Right lung (tissue), 2 donors: ENCODE measurements at regions not wholly inside any gene's neighbourhood (a gene's known extent, or its start where the extent isn't known, plus 50 kb on each side); places are given as distances from the start of the nearest gene placed in this dataset.
A peak's percentile ranks its signal among the peaks of the same experiment; 100 is the strongest.

ENCODE experiments used
- DNase-seq, 2 donors: peaks; one replicate each; pipeline ENCODE4 v3.0.0-alpha.2; 2013

DNA sequence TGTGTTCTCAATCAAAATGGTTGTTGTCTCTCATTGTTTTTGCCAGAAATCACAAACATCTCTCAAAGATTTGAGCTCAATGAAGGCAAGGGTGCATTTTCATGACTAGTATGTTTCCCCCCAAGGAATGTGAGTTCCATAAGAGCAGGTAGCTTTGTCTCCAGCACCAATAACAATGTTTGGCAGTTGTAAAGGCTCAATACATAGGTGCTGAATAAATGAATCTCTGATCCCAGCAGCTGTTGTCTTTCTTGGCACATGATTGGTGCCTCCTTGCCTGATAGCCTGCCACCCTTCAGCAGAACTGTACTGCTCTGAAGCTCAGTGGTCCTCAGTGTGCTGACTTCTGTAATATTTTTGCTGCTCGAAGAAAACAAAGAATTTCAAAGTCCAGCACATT is 103.1 kb upstream of the CDH11 start:
- DNase-seq, result no peak

DNA sequence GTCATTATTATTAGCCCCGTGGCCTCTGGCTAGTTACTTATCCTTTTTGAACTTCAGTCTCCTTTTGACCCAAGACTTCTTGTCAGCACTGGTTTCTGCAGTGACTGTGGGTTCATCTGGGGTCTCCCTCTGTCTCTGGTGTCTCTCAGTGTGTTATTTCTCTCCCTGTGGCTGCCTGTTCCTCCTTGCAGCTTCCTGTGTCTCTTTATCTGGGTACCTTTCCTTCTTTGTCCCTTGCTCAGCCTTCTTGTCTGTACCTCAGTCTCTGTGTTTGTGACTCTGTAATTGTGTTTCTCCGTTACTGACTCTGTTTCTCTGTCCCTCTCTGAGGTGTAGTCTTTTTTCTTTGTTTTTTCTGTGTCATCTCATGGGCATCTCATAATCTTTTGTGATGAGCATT is 102.6 kb upstream of the CDH11 start:
- DNase-seq, result no peak

DNA sequence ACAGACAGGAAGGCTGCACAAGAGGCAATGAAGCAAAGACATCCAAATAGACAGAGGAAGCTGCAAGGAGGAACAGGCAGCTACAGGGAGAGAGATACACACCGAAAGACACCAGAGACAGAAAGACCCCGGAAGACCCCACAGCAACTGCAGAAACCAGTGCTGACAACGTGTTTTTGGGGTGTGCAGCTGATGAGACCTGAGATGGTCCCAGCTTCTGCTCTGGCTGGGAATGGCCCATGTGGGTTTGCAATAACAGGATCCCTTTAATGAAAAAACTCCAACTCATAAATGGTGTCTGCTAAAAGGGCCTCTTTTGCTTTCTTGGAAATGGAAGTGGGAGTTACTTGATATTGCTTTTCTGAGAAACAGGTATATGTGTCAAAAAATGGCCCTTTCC is 101.5 kb upstream of the CDH11 start:
- DNase-seq, result no peak

DNA sequence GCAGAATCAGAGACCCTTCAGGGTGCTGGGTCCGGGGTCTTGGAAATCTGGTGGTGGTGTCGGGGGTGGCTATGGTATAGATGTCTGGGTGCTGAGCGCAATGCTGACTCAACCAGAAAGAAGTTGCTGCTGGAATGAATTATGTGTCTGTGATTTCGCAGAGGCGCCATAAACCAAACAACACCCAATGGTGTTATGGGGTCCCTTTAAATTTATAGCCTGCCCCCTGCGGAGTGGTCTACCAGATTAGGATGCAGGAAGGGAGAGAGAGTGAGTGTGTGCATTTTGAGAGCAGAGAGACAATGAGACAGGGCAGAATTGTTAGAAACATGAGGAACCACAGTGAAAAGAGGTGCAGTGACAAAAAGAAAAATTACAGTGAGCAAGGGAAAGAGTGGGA is 100.7 kb upstream of the CDH11 start:
- no peak for DNase-seq

DNA sequence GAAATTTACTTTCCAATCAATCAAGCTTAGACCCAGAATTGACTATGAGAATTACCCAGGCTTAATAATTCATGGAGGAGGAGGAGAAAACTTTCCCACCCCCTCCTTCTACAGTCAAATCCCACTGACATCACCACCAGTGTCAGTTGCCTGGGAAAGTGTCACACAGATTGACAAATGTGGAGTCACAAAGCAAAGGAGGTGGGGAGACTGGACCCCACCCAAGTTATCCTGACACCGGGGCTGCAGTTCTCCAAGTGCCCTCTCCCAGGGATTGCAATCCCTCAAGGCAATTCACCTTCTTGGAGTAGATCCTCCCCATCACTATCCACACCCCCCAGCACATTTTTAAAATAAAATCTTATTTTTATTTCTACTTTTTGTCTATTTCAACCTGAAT is 100.2 kb upstream of the CDH11 start:
- no peak for DNase-seq

DNA sequence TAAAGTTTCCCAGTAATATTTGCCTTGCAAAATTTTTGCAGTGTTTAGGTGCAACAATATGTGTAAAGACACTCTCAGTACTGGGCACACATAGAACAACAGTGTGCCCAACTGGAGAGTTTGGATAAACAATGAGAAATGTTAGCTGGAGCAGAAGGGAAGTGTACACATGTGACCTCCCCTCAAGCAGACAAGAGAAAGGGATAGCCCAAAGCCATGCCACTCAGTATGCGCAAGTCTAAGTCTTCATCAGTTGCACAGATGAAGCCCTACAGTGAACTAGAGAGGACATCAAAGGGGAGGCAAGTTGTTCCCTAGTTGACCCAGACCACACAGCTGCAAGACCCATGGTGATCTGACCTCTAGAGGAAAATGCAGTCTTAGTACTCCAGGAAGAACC is 97.9 kb upstream of the CDH11 start:
- no peak for DNase-seq

DNA sequence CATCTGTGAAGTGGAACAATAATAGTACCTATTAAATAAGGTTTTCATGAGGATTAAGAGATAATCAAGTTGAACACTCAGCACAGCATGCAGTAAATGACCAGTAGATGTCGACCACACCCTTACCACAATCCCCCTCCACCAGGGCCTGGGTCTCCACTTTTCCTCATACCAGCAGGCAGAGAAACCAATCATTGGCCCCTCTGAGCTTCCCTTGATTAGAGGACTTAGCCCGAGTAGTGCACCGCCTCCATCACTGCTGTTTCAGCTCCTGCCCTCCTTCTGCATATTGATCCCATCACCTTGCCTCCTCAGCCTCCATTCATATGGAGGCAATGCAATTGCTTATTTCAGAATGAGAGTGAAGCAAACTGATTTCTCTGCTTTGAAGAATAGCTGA is 96.5 kb upstream of the CDH11 start:
- DNase-seq, result no peak

DNA sequence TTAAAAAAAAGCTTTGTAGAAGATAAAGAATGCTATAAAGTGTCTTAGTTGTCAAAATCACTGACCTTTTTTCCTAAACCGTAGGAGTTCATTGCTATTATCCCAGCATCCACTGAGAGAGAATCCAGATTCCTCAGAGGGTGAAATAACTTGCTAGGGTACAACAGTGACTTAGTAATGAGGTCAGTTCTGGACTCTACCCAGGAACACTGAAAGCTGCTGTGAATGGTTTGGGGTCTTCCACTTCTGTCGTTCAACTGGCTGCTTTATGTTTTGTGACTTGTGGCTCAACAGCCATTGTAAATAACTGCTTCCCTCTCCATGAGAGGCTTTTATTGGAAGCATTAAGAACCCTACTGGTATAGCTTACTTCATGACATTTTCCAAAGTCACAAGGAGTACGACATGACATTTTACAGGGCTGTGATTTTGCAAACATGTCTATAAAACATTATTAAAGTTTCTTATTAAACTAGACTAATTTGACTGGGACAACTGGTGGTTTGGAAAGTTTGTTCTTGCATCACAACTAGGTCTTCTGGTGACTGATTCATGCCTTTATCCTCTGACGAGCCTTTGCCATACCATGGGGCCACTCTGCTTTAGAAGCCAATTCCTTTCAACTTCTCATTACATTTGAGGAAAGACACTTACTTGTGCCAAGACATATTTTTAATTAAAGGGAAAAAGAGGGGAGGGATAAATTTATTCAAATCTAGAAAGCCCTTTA is 92.2 kb upstream of the CDH11 start:
- no peak for DNase-seq

DNA sequence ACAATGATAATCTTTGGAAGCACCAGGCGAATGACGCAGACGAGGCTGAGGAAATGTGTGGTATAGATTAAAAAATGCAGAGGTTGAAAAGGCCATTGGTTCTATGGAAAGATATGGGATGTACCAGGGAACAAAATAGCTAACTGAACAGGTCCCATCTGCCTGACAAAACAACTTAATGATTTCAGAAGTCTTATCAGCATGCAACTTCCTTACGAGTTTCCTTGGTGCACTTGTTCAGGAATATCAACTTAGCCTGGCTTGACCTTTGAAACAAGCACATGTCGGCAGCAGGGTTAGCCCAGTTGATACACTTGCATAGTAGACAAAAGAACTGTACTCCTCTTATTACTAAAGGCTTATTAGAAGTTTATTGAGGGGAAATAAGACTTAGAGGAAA is 90.9 kb upstream of the CDH11 start:
- DNase-seq, result no peak

DNA sequence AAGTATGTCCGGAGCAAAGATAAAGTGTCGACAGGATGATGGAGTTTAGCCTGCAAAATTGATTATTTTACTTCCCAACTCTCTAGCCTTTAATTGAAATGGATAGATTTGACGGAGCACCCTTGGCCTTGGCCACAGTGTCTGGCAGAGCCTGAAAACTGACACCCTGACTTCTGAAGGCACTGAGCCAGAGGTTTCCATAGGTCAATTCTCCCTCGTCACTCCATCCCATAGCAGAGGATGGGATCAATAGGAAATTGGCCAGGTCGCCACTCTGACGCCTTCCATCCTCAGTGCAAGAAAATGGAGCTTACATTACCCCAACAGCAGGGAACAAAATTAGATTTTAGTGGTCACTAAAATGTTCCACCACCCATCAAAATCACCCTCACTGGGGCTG is 90.4 kb upstream of the CDH11 start:
- no peak for DNase-seq

DNA sequence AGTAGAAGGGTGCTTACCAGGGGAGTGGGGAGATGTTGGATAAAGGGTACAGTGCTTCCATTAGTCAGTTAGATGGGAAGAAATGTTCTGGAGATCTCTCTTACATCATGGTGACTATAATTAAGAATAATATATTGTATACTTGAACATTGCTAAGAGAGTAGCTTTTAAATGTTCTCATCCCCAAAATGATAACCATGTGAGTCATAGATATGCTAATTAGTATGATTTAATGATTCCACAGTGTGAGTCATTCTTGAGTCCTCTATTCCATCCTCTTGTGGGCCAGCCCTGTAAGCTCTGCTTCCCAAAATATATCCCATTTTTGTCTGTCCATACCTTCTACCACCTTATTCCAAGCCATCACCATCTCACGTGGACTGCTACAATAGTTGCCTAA is 80.6 kb upstream of the CDH11 start:
- no peak for DNase-seq

DNA sequence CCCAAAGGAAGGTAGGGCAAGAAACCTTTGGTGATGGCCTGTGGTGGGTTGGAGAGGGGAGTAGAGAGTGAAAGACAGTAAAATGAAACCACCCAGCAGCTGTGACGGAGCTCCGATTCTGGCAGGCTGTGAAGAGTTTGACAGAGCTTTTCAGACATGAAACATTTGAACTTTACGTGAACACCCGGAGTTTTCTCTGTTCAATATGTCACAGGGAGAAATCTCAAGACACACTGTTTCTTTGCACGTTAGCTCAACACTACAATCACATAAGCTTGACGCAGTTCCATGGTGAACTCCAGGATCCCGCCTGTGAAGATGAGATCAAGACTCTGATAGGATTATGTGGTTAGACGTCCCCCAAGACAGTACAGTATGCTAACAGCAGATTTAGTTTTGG is 79.6 kb upstream of the CDH11 start:
- DNase-seq, result peak; percentile 18 to 26

DNA sequence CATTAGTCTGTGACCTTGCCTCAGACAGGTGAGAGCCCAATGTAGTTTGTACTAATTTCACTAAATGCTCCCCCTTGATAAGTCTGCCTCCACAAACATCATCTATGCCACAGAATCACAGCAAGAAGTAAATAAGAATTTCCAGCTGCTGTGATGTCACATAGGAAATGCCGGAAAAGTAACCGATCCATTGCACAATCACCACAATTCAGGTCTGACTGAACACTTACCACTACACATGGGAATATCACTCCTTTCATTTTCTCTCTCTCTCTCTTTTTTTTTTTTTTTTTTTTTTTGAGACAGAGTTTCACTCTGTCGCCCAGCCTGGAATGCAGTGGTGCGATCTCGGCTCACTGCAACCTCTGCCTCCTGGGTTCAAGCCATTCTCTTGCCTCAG is 79.0 kb upstream of the CDH11 start:
- no peak for DNase-seq

DNA sequence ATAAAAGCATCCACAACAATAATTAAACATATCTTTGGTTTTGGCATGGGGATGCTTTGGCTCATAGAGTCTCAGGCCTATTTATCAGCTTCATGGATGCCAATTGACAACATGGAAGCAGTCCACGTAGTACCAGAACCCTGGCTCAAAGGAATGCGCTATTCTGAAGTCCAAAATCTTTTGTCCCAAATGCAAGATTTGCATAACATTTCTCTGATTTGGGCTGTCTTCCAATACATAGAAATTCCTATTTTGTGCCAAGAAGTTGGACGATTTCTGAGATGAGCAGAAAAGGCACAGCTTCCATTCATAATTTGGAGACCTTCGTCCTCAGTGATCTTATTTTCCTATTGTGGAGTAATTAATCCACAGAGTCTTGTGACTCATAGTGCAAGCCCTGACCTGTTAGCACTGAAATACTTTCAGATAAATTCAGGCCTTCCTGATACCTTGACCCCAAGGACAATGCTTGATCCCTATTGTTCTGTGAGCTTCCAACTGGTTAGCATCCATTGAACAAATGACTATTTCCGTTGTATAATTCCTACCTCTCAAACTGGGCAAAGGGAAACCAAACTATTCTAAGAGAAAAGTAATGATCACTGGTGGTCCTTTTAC is 78.4 kb upstream of the CDH11 start:
- no peak for DNase-seq

DNA sequence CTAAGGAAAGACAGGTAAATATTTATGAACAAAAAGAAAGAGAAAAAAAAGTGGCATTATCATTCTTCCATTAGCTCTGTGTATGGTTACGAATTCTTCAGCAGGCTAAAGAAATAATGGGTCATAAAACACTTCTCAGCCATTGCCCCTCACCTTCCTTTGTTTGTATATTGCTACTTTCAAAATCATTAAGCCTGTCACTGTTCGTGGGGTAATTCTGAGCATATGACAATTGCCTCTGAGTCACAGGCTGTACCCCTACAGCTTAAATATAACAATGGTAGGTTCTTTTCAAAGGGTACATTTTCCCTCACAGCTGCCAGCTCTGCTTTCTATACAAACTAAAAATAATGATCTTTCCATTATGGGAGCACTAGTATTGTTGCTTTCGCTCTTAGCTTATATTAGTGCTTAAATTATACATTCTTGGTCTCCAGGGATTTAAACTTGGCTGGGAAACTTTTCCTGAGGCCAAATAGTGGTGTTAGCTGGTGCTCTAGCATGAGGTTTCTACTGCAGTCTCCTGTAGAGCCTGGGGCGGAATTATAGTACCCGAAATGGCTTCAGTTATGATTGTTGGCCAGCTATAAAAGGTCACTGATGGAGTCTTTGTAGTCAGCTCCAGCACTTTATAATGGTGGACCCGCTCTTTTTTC is 74.7 kb upstream of the CDH11 start:
- DNase-seq, result no peak

DNA sequence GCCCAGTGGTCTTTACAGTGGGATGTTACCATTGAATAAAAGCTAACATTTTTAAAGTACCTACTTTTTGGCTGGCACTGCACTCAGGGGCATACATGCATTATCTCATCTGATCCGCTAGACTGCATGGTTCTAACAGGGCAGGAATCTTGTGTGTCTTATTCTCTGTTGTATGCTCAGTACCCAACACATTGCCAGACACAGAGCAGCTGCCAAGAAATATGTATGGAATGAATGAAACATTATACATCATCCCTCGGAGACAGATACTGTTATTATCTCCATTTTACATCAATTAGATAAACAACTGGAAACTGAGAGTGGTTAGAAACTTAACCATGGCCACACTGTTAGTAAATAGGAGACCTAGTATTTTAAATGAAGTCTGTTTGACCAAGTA is 74.1 kb upstream of the CDH11 start:
- no peak for DNase-seq

DNA sequence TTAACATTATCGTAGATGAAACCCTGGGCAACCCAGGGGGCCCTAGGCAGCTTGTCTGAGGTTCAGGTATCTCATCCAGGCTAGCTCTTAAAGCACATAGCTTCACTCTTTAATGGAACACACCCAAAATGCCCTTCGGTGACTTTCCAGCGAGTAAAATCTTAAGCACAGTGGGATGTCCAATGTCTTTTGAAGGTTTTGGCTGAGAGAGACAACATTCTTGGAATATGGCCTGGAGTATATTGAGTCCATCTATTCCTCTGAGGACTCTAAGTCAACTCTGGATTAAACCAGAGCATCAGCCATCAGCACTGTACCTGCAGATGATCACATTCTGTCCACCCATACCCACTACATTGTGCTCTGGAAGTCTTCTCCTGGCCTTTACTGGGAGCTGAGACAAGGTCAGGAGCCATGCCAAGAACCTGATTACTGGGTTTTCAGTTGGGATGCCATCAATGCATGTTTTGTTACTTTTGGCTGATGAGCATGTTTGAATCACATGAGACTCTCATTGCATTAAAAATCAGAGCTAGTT is 63.4 kb upstream of the CDH11 start:
- DNase-seq, result no peak

DNA sequence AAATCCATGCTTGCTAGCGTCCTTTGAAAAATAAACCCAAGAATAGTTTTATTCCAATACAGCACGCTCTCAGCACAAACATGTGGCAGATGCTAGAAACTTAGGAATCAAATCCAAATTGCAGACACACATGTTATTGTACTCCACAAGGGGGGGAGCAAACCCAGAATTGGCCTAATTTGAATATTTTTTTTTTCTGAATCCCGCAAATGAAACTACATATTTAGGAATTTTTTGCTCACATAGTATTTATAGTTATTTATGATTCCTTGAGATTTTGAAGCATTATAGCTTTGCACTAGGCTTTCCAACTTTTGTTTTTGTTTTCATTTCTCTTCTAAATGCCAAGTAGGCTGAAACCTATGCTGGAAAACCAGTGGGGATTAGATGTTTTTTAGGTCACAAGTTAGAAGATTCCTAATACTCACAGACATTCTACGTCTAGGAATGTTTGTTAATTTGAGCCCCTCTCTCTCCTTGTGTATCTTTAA is 59.3 kb upstream of the CDH11 start:
- peak; percentile 62 to 63 for DNase-seq

DNA sequence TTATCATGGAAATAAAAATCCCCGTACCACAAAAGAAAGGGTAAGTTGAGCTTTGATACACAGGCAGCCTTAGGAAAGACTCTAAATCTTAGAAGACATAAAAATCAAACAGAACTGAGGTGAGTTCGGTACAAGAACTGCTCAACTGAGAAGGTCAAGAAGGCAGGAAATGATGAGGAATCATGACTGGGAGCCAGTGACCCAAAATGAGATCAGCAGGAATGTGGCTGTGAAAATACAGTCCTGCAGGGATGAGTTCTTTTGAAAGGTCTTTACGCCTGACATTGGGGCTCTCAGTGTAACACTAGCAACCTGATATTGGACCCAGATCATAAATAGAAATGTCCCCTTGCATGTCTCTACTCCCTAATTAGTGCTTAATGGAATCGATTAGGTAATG is 56.3 kb upstream of the CDH11 start:
- no peak for DNase-seq

DNA sequence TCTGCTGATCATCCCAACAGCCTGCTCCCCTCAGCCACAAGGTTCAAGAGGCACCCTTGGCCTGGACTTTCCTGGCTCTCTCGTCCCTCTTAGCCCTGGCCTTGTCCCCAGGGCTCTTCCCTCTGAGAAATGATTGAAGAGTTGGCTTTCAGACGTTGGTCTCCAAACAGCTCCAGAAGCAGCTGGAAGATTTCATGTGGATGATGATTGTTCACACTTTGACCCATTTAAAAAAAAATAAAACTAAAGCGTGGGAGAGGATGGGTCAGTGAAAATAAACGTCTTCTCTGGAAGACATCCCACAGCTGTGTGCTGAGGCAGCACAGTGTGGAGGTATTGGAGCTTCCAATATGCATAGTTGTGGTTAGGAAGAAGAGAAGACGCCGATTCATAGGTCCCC is 54.7 kb upstream of the CDH11 start:
- peak; percentile 78 to 86 for DNase-seq

DNA sequence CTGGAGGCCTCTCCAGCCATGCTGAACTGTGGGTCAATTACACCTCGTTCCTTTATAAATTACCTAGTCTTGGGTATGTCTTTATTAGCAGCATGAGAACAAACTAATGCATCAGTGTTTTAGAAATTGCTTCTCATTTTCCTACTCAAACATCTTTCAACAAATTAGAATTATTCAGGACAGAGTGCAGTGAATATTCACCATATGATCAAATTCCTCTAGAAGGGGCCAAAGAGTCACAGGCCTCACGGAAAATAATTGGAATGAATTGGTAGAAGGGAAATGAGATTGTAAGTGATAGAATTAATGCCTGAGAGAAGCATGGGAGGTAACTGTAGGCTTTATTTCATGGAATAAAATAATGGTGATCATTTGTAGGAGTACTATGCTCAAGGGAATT is 50.5 kb upstream of the CDH11 start:
- DNase-seq, result no peak
